Caco-2 (cell line): ENCODE measurements at regions not wholly inside any gene's neighbourhood (a gene's known extent, or its start where the extent isn't known, plus 50 kb on each side); places are given as distances from the start of the nearest gene placed in this dataset.

ENCODE experiments used
- BruUV-seq: library from RNA; stranded (reverse); fragments of 400-500 nt; replicated peaks from 2 replicates; lab custom pipeline; 2021; lab: Mats Ljungman, UMichigan
- CTCF ChIA-PET: fragments of 300-600 bp; sonication (Branson Sonifier 250); formaldehyde crosslinking; loops from one replicate; lab custom pipeline; 2022; ENCODE audit warnings: antibody characterized with exemption; lab: Charles Lee
- POLR2A ChIA-PET: fragments of 300-600 bp; sonication (Branson Sonifier 250); formaldehyde crosslinking; loops from one replicate; lab custom pipeline; 2022; ENCODE audit warnings: antibody characterized with exemption; lab: Charles Lee
- DNase-seq, 2 experiments: peaks; one replicate each; pipeline versions ENCODE4 v3.0.0 to v3.0.0-alpha.2; 2020 to 2022
- H3K27me3 ChIP-seq: replicated peaks from 2 replicates; pipeline ENCODE4 v1.6.0; 2011; ENCODE audit warnings: low read length; ENCODE audit not compliant: control insufficient read depth, insufficient read depth
- H3K36me3 ChIP-seq: 2 replicates; pipeline ENCODE4 v1.5.1; 2011; ENCODE audit warnings: low read length; ENCODE audit not compliant: control insufficient read depth, insufficient read depth
- H3K4me1 ChIP-seq: fragments of 250-450 bp; sonication (Bioruptor Pico); 2 replicates; pipeline ENCODE4 v1.5.1; 2020; ENCODE audit warnings: mild to moderate bottlenecking
- H3K4me3 ChIP-seq: 2 replicates; pipeline ENCODE4 v1.5.1; 2011; ENCODE audit warnings: low read depth, mild to moderate bottlenecking, control low read depth, low read length
- H3K9me3 ChIP-seq: fragments of 250-450 bp; sonication (Bioruptor Pico); 2 replicates; pipeline ENCODE4 v1.5.1; 2020; ENCODE audit warnings: mild to moderate bottlenecking, moderate library complexity
- H3K27ac Mint-ChIP-seq: one replicate; pipeline ENCODE4 v1.8.0; 2022; ENCODE audit warnings: mixed read lengths; ENCODE audit not compliant: unreplicated experiment
- H3K27me3 Mint-ChIP-seq: one replicate; pipeline ENCODE4 v1.8.0; 2022; ENCODE audit warnings: mixed read lengths; ENCODE audit not compliant: insufficient read depth, unreplicated experiment
- H3K36me3 Mint-ChIP-seq: one replicate; pipeline ENCODE4 v1.8.0; 2022; ENCODE audit warnings: mild to moderate bottlenecking, mixed read lengths; ENCODE audit not compliant: insufficient read depth, unreplicated experiment
- H3K4me1 Mint-ChIP-seq: one replicate; pipeline ENCODE4 v1.8.0; 2022; ENCODE audit warnings: low read depth, mixed read lengths; ENCODE audit not compliant: unreplicated experiment
- H3K4me3 Mint-ChIP-seq: one replicate; pipeline ENCODE4 v1.8.0; 2022; ENCODE audit warnings: mild to moderate bottlenecking, moderate library complexity, mixed read lengths; ENCODE audit not compliant: unreplicated experiment
- H3K9me3 Mint-ChIP-seq: one replicate; pipeline ENCODE4 v1.8.0; 2022; ENCODE audit warnings: mixed read lengths; ENCODE audit not compliant: unreplicated experiment
- CTCF ChIP-seq, 2 experiments: fragments of 200-600 bp in 1 of 2; IDR thresholded peaks; 1 replicate in 1 of 2; 2 replicates in 1 of 2; pipeline versions ENCODE4 v1.5.1 to v1.8.0; 2011 to 2022; ENCODE audit warnings: antibody characterized with exemption in 1 of 2, control low read depth in 1 of 2, inconsistent platforms in 1 of 2, low read depth in 1 of 2, low read length in 1 of 2, mild to moderate bottlenecking in 1 of 2, moderate library complexity in 1 of 2; ENCODE audit not compliant: insufficient read depth in 1 of 2, severe bottlenecking in 1 of 2, unreplicated experiment in 1 of 2
- intact Hi-C: fragments of 100-400 bp; cut with micrococcal nuclease; formaldehyde crosslinking; loops from one replicate; pipeline ENCODE4 v1.10.0; 2022; ENCODE audit not compliant: unreplicated experiment

GRCh38 chr5:121758615-121759014, 93.1 kb upstream of the FTMT start:
- H3K36me3 ChIP-seq: no peaks in the 10 kb centered on the region
- no peak for TF ChIP-seq CTCF (IDR thresholded peaks at IDR 0.05; ENCODE audit: insufficient read depth in 1 of 2, low read depth in 1 of 2, low read length in 1 of 2, severe bottlenecking in 1 of 2, unreplicated experiment in 1 of 2)
- no peaks in the 10 kb centered on the region for H3K9me3 Mint-ChIP-seq
- H3K9me3 ChIP-seq: no peaks in the 10 kb centered on the region
- no peaks in the 10 kb centered on the region for H3K27me3 Mint-ChIP-seq
- no peak overlapping the region for H3K4me3 ChIP-seq
- H3K4me1 Mint-ChIP-seq: peaks cover 7% of the 10 kb centered on the region
- H3K4me3 Mint-ChIP-seq: no peak overlapping the region
- H3K4me1 ChIP-seq: peaks cover 20% of the 10 kb centered on the region
- no peak overlapping the region for H3K27ac Mint-ChIP-seq
- no peaks in the 10 kb centered on the region for H3K27me3 ChIP-seq
- ChIA-PET POLR2A (no interaction called here), CTCF (no interaction called here)
- H3K36me3 Mint-ChIP-seq: no peaks in the 10 kb centered on the region
- intact Hi-C loops: no loop called here
- DNase-seq: no peak
- no TSS peak for BruUV-seq

GRCh38 chr5:121762426-121762825, 89.3 kb upstream of the FTMT start:
- H3K4me1 ChIP-seq: peaks cover 20% of the 10 kb centered on the region
- intact Hi-C loops: loop anchor here (1.0 to 2.0 kb wide), 3 partner anchors 18 to 71 kb away; no protein-coding TSS in a partner anchor
- H3K9me3 Mint-ChIP-seq: no peaks in the 10 kb centered on the region
- no peak overlapping the region for H3K4me3 ChIP-seq
- ChIA-PET POLR2A (no interaction called here), CTCF (interaction anchor here (1.0 kb wide), 1 partner anchor 199 kb away, joined by 8 read pairs; the partner anchor contains the start of gene SRFBP1)
- H3K27me3 Mint-ChIP-seq: no peaks in the 10 kb centered on the region
- H3K9me3 ChIP-seq: no peaks in the 10 kb centered on the region
- no peaks in the 10 kb centered on the region for H3K36me3 ChIP-seq
- no peak overlapping the region for H3K4me3 Mint-ChIP-seq
- DNase-seq: peak; percentile 53 to 74
- H3K27ac Mint-ChIP-seq: no peak overlapping the region
- BruUV-seq: no TSS peak
- TF ChIP-seq CTCF (IDR thresholded peaks at IDR 0.05; ENCODE audit: insufficient read depth in 1 of 2, low read depth in 1 of 2, low read length in 1 of 2, severe bottlenecking in 1 of 2, unreplicated experiment in 1 of 2): no peak
- peaks cover 7% of the 10 kb centered on the region for H3K4me1 Mint-ChIP-seq
- H3K27me3 ChIP-seq: no peaks in the 10 kb centered on the region
- H3K36me3 Mint-ChIP-seq: no peaks in the 10 kb centered on the region

GRCh38 chr5:121763665-121764064, 88.0 kb upstream of the FTMT start:
- no peaks in the 10 kb centered on the region for H3K36me3 ChIP-seq
- no peak overlapping the region for H3K4me3 ChIP-seq
- H3K27me3 ChIP-seq: no peaks in the 10 kb centered on the region
- intact Hi-C loops: loop anchor here (2.0 kb wide), 1 partner anchor 17 kb away; no protein-coding TSS in a partner anchor
- no peaks in the 10 kb centered on the region for H3K9me3 ChIP-seq
- Mint-ChIP-seq H3K27ac (no peak overlapping the region), H3K4me3 (no peak overlapping the region), H3K36me3 (no peaks in the 10 kb centered on the region), H3K27me3 (no peaks in the 10 kb centered on the region), H3K4me1 (peaks cover 7% of the 10 kb centered on the region), H3K9me3 (no peaks in the 10 kb centered on the region)
- CTCF ChIA-PET: no interaction called here
- no peak for DNase-seq
- no peak for TF ChIP-seq CTCF (IDR thresholded peaks at IDR 0.05; ENCODE audit: insufficient read depth in 1 of 2, low read depth in 1 of 2, low read length in 1 of 2, severe bottlenecking in 1 of 2, unreplicated experiment in 1 of 2)
- peaks cover 20% of the 10 kb centered on the region for H3K4me1 ChIP-seq
- no TSS peak for BruUV-seq
- POLR2A ChIA-PET: no interaction called here
